Left lobe of liver (tissue), 2 donors: ENCODE measurements at regions not wholly inside any gene's neighbourhood (a gene's known extent, or its start where the extent isn't known, plus 50 kb on each side); places are given as distances from the start of the nearest gene placed in this dataset.

Experiments used
- ATAC-seq: fragments of 200-7000 bp; cut with Tn5 transposase; one replicate; pipeline ENCODE4 v1.9.1; 2020; ENCODE audit warnings: mild to moderate bottlenecking, moderate library complexity
- DNase-seq: peaks from one replicate; pipeline ENCODE4 v3.0.0-alpha.2; 2020; ENCODE audit warnings: low spot score
- donor health status: DM: no; HTN: no; CAD: no; lungs with moderate emphysema.
- donor health status: DM: no; HTN: yes; CAD: no.

DNA sequence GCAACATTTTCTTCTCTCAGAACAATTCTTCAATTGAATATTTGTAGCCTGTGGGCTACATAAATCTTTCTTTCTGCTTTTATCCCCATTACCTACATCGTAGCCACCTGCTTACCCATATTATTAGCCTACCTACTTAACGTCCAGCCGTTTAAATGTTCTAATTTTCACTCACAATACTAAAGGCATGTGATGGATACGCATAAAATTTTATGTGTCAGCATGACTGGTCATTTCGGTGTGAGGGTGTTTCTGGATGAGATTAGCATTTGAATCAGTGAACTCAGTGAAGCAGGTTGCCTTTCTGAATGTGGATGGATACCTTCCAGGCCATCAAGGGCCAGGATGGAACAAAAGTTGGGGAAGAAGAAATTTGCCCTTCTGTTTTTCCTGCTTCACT, 1722.5 kb upstream of the ACO1 start:
- ATAC-seq (no peak), DNase-seq (no peak)

DNA sequence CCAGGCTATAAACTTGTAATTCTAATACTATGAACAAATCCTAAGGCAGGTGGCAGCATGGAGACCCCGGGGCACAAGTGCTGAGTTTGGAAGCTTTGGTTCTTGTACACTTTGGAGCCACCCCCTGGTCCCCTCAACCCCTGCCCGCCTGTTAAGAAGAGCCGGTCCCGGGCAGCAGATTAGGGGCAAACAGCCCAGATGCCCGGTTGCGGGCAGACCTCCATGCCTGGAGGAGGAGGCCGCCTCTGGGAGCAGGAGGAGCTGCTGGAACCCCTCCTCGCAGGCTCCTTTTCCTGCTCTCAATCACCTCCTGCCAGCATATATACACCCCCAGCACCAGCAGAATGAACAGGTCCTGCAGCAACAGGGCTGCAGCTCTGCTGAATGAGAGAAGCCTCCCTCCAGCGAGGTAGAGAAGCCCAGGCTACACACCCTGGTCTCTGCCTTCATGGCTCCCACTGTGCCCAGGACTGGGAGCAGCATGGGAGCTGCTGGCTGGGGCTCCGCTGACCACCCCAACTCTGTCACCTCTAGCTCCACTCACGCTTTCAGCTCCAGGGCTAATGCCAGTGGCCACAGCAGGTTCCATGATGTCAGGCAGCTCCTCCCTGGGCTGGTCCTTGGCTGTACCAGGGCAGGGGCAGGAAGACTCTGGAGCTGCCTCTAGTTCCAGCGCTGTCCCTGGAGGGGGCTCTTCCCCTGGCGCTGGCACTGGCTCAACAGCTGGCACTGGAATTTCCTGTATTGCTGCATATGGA, 1713.5 kb upstream of the ACO1 start:
- no peak for ATAC-seq

DNA sequence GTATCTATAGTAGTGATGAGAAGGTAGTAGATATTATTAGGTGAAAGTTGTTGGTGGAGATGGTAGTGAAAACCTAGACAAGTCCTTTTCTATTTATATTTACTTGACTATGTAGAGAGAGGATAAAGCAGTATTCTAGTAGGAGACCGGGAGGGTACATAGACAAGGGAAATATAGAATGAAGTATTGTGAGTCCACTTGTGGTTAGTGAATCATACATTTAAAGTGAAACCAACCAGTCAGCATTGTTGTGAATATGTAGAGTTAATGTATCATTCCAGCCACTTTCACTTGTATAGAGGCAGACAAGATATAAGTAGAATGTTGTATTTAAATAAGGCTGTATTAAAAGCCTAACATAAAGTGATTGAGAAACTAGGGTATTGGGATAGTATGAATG, 1711.3 kb upstream of the ACO1 start:
- no peak for DNase-seq
- no peak for ATAC-seq

More for the DNA sequence above, 1713.5 kb upstream of the ACO1 start:
- DNase-seq, result no peak

DNA sequence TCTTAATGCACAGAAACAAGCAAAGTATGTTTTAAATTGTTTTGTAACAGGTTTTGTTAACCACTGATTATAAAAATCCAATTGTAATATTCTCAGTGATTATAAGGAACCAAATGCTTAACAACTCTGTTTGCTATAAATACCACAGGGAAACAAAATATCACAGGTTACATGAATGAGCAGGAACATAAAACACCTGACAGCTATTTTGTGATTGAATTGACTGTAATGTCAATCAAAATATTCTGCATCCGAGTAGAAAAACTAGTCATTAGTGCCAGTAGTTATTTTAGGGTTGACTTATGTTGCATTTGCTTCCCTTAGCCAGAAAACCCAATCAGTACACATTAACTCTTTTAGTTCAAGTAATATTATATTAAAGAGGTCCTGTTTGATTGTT, 1707.8 kb upstream of the ACO1 start:
- no peak for DNase-seq
- ATAC-seq, result no peak

DNA sequence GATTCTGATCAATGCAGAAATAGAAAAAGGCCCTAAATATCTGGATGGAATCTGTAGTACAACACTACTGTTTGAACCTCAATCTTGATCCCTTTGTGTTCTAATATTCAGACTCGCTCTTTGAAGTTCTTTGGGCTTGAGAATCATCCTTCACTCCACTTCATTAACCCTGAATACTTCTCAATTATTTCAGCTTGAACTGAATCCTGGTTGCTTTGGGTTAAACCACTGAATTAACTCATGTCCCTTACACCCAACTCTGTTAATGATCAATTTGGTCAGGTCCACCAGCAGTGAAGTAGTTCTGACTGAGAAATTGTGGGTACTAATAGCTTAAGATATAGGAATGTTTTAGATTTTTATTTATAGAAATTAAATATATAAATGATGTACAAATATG, 1707.2 kb upstream of the ACO1 start:
- no peak for DNase-seq
- no peak for ATAC-seq

DNA sequence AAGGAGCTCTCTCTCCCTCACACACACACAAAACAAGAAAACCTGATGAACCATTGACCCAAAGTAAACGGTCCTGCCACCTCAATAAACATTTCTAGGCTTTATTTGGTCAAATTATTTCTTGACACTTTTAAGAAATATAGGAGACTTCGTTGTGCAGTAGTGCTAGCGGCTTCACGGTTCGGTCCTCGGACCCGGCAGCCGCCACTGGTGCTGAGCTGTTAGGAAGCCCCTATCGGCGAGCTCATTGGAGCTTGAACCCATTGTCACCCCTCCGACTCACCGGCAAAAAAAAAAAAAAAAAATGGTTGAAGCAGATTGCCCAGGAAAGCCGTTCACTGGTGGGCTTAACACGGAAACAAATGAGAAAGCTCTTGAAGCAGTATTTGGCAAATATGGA, 1695.6 kb upstream of the ACO1 start:
- ATAC-seq (no peak), DNase-seq (no peak)

DNA sequence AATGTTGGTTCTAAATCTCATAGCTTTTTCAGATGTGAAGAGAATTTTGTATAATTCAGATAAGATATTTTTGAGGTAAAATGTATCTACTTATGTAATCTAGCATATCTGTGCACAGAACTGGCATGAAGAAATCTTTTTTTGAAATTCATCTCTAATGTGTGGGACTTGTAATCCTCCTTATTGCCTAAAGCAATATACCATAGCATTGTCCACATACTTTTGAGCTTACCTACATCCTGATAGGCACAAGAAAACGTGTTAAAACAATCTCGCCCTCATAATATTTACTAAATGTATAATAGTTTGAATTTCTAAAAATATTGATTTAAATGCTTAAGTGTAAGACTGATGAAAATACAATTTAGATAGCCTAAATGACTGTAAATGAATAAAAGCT, 1686.5 kb upstream of the ACO1 start:
- ATAC-seq (no peak), DNase-seq (no peak)

DNA sequence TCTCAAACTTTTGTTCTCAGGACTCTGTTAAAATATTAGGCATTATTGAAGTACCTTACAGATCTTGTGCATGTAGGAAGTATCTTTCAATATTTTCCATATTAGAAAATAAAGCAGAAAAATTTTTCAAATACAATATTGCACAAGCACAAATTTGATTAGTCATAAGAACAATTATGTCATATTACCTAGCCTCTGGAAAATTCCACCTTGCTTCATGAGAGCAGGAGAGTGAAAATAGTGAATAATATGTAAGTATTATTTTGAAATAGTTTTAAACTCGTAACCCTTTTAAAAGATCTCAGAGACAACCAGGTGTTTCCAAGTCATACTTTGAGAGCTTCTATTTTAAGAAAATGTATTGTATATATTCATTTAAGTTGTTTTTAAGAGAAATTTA, 1672.9 kb upstream of the ACO1 start:
- DNase-seq (no peak), ATAC-seq (no peak)

DNA sequence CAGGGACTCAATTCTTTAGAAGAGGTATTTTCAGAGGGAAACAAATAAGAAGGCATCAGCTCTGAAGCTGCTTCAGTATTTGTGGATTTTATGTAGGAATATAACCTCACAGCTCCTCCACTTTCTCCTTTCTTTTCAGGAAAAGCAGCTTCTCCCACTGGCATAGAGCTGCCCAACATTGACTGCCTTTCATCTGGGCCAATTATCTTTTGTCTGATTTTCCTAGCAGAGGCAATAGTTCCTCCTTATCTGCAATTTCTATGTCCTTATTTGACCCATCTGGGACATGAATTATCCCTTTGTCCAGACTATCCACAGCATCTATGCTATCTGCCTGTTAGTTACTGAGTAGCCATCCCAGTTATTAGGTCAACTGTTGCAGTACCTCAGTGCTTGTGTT, 1671.2 kb upstream of the ACO1 start:
- DNase-seq (no peak), ATAC-seq (no peak)

DNA sequence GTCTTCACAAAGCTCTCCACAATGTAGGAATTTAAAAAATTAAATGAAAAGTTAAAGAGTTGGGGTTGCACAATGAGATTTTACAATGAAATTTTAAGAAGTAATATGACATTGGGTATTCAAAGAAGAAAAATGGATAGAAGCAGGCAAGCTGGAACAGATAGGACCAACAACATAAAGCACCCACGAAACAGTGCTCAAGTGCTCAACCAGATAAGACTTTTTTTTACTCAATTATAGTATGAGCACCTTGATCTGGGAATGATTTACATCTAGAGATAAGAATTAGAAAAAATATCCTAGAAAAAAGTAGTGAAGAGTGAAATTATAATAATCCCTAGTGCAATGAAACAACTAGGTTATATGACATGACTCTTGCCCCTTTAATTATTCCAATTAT, 1670.1 kb upstream of the ACO1 start:
- no peak for ATAC-seq
- no peak for DNase-seq

DNA sequence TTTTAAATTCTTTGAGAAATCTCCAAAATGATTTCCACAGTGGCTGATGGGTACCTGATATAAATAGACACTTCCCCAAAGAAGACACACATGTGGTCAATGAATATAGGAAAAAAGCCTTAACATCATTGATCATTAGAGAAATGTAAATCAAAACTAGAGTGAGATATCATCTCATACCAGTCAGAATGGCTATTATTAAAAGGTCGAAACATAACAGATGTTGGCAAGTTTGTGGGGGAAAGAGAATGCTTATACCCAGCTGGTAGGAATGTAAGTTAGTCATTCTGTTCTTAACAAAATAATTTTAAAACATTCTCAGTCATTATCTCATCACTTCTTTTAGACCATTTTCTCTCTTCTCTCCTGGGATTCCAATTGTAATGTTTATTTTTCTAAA, 1666.0 kb upstream of the ACO1 start:
- no peak for ATAC-seq

DNA sequence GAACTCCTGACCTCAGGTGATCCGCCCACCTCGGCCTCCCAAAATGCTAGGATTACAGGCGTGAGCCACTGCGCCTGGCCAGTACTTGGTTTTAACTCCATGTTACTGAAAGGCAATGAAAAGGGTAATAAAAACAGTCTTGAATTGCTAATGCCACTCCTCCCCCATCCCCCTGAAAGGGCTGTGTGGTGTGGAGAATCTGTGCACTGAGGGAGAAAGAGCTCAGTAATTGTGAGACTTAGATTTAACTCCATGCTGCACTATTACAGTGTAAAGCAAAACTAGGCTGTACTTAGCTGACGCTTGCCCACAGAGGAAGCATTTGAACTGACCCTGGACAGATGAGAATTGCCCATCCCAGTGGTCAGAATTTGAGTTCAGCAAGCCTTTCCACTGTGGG, 1662.4 kb upstream of the ACO1 start:
- no peak for DNase-seq
- ATAC-seq, result no peak

More for the DNA sequence above, 1666.0 kb upstream of the ACO1 start:
- DNase-seq, result no peak

DNA sequence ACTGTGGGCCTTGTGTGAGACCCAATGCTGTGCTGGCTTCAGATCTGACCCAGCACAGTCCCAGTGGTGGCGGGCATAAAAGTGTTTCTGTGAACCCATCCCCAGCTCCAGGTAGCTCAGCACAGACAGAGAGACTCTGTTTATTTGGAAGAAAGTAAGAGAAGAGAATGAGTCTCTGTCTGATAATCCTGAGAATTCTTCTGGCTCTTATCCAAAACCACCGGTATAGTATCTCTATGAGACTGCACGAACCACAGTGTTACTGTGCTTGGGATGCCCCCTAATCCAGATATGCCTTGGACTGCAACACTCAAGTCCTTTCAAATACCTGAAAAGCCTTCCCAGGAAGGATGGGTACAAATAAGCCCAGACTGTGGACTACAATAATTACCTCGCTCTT, 1660.8 kb upstream of the ACO1 start:
- DNase-seq, result no peak
- no peak for ATAC-seq

DNA sequence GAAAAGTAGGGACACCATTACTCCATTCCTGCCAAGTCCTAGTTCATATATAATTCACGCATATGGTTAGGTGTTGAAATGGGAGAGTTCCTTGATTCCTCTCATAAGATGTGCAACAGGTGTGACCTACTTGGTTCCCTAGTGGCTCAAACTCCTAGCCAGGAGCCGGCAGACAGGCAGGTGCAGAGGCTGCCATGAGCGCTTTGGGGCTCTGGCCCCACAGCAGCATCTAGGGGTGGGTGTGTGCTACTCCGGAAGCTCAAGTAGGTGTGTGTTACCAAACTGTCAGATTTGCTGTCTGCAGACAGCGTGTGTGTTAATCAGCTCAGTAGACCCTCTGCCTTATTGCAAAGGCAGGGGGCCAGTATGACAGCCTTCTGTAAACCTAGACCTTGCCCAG, 1652.4 kb upstream of the ACO1 start:
- ATAC-seq (no peak), DNase-seq (no peak)

DNA sequence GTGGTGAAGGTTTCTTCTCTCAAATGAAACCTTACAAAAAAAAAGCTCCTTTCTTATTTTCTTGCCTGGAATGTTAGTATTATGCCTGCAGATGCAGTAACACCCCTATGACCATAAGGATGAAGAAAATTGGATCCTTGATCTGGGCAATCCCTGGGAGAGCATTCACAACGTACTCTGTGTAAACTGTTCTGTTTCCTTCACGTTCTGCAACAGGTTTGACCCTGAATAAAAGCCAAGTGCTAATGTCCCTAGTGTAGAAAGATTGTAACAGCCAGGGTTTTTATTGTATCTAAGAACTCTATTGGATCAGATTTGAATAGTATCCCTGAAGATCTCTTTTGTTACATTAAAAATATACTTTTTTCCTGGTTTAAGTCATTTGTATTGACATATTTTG, 1639.6 kb upstream of the ACO1 start:
- no peak for ATAC-seq
- DNase-seq, result no peak

DNA sequence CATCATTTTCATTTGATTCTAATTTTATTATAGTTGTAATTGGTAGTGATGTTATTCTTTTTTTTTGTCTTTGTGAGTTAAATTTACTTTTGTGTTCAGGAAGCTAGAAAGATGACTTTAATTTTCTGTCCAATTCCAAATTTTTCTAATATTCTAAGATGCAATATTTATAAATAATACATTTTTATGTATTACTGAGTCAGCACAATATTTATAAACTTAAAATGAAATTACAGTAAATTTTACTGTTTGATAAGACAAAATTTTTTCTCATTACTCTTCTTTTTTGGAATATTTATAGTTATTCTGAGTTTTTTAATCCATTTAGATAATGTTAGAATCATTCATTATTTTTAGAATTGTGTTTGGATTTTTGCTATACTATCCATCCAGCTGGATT, 1637.9 kb upstream of the ACO1 start:
- DNase-seq (no peak), ATAC-seq (no peak)

DNA sequence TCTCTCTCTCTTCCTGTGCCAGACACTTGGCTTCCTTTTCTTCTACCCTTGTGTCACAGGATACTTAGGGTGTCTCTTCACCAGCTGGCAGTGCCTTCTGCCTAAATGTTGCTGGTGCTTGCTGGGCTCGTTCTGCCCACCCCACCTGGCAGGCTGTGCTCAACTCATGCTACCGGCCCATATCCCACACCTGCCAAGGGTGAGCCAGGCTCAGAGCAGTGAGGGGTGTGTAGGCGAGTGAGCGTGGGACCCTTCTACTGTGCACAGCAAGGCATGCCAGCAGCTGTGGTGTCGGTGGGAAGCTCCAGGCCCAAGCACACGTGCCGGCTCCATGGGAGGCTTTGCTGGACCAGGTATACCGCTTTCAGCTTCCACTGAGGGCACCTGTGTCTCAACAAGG, 1626.7 kb upstream of the ACO1 start:
- DNase-seq, result no peak
- ATAC-seq, result no peak

DNA sequence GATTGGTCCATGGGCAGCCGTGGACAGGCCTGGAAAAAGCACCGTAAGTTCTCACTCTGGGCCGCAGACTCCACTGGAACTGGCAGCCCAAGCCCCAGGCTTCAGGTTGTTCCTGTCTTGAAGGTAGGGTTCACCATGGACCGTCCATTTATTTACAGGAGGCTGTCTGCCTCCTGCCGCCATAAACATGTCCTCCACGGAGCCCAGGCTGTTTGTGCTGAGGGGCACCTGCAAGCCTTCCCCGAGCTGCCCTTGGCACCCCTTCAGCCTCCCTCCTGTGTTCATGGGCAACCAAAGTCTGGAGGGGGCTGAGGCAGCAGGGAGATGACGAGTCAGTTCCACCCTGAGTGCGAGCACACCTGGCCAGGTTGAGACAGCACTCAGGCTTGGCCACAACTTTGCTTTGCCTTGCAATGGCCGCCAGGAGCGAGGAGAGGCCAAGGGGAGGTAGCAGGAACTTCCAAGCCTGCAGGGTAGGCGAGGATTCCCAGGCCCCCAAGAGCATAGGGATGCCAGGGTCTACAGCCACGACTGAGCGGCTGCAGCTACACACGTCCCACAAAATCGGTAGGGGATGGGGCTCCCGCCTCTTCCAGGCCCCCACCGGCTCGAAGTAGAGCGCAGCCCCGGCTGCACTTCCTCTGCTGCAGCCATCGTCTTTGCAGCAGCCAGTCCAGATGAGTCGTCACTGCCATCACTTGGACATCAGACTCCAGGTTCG, 1625.6 kb upstream of the ACO1 start:
- no peak for DNase-seq
- ATAC-seq, result no peak

DNA sequence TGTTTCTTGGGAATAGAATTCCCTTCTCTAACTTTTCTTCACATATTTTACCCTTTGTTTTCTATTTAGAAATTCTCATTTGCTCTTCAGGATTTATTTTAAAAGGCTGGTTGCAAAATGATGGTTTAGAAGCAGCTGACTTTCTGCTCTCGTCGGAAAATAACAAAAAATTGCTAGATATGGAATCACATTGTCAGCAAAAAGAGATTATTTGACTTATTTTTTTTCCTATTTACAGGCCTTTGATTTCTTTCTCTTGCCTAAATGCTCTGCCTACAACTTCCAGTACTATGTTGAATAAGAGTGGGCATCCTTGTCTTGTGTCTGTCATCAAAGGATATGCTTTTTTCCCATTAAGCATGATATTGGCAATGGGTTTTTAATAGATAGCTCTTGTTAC, 1619.1 kb upstream of the ACO1 start:
- ATAC-seq (no peak), DNase-seq (no peak)

DNA sequence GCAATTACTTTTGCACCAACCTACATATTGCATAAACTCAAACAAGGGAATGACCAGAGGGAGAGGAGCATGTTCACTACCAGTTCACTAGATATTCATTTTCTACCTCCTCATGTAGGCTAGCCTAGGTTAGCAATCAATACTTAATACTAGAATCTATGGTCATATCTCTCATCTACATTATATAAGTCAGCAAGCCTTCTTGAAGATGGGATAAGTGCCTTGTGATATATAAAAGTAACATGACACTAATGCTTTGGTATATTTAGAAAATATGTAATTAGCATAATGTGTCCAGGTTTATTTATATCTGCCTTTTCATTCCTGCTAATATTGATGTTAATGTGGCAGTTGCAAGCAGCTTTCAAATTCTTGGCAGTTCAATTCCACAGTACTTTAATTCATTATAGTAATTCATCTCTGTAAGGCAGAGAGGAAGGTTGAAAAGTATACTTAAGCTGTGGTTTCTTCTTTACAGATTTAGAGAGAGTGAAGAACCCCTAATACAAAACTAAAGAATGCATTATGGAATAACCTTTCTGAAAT, 1613.2 kb upstream of the ACO1 start:
- no peak for ATAC-seq

DNA sequence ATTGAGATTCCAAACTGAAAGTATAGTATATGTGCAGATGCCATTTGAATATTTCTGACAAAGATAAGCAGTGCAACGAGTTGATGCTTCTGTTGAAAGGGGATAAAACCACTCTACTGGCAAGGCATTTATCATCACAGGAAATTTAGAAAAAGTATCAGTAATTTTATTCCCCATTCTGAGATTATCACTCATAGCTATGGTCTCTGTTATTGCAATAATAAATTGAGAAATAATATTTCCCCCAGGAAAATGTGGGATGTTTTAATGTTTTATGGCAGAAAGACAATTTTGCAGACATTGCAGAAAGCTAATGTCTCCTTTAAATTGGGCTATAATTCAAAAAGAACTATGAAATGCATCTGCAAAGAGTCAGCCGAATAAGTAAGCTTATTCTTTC, 1612.7 kb upstream of the ACO1 start:
- no peak for DNase-seq
- ATAC-seq, result no peak

More for the DNA sequence above, 1613.2 kb upstream of the ACO1 start:
- DNase-seq, result no peak

DNA sequence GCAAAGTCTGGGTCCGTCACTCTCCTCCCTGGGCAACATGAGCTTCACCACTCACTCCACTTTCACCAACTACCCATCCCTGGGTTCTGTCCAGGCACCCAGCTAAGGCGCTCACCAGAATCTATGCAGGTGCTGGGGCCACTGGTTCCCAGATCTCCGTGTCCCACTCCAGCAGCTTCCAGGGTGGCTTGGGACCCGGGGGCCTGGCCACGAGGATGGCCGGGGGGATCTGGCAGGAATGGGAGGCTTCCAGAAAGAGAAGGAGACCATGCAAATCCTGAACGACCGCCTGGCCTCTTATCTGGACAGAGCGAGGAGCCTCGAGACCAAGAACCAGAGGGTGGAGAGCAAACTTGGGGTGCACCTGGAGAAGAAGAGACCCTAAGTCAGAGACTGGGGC, 1611.0 kb upstream of the ACO1 start:
- DNase-seq, result no peak

DNA sequence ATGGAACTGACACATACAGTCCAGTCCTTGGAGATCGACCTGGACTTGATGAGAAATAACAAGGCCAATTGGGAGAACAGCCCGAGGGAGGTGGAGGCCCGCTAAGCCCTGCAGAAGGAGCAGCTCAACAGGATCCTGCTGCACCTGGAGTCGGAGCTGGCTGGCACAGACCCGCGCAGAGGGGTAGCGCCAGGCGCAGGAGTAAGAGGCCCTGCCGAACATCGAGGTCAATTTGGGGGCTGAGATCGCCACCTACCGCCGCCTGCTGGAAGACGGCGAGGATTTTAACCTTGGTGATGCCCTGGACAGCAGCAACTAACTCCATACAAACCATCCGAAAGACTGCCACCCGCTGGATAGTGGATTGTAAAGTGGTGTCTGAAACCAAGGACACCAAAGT, 1610.1 kb upstream of the ACO1 start:
- DNase-seq (no peak), ATAC-seq (no peak)

More for the DNA sequence above, 1611.0 kb upstream of the ACO1 start:
- no peak for ATAC-seq
